Tongue (tissue), 1 donor: ENCODE measurements at regions not wholly inside any gene's neighbourhood (a gene's known extent, or its start where the extent isn't known, plus 50 kb on each side); places are given as distances from the start of the nearest gene placed in this dataset.

Experiments used
- DNase-seq: peaks from one replicate; pipeline ENCODE4 v3.0.0-alpha.2; 2015

GRCh38 chr2:188922191-188922590, 52.0 kb upstream of the COL3A1 start:
- DNase-seq: no peak
